ENCODE measurements at regions not wholly inside any gene's neighbourhood (a gene's known extent, or its start where the extent isn't known, plus 50 kb on each side); places are given as distances from the start of the nearest gene placed in this dataset.

- ChIA-PET POLR2A (ENCODE audit: partially characterized antibody) (no interaction called here), CTCF (ENCODE audit: partially characterized antibody) (interaction anchor here (1.8 to 2.8 kb wide), 4 partner anchors 25 to 34 kb away, joined by 4 to 14 read pairs (median 6); no protein-coding TSS in a partner anchor)
- no peak for FAIRE-seq
- TF ChIP-seq SRF (IDR thresholded peaks at IDR 0.05; ENCODE audit: low read depth, low read length) (no peak), TBP (IDR thresholded peaks at IDR 0.05; ENCODE audit: low read depth, low read length) (no peak), SP4 (IDR thresholded peaks at IDR 0.05; ENCODE audit: low read length) (no peak), CBX5 (IDR thresholded peaks at IDR 0.05; ENCODE audit: low read depth, low read length) (no peak), TAF1 (IDR thresholded peaks at IDR 0.05; ENCODE audit: low read depth, low read length) (no peak), RAD21 (IDR thresholded peaks at IDR 0.05 in 1 of 2, conservative IDR thresholded peaks at IDR 0.05 in 1 of 2; ENCODE audit: low read depth in 2 of 2, low read length in 2 of 2) (no peak), RNF2 (IDR thresholded peaks at IDR 0.05; ENCODE audit: borderline replicate concordance, low read depth, low read length, missing control alignments, poor library complexity, severe bottlenecking) (no peak), BCL11A (IDR thresholded peaks at IDR 0.05; ENCODE audit: low read depth in 2 of 2, low read length in 2 of 2) (no peak), YY1 (IDR thresholded peaks at IDR 0.05; ENCODE audit: low read depth, low read length) (no peak), SAP30 (IDR thresholded peaks at IDR 0.05; ENCODE audit: insufficient read depth, insufficient replicate concordance, low read length) (no peak), FOSL1 (IDR thresholded peaks at IDR 0.05; ENCODE audit: insufficient read depth, low read depth, low read length) (no peak), CBX8 (IDR thresholded peaks at IDR 0.05; ENCODE audit: borderline replicate concordance, low read depth, low read length) (no peak), ZNF274 (IDR thresholded peaks at IDR 0.05; ENCODE audit: borderline replicate concordance, extremely low read depth, low read length) (no peak)
Measured at GRCh38 chr7:135308583-135309327, 75.1 kb downstream of the STRA8 start.

More at GRCh38 chr7:135308583-135309327, 75.1 kb downstream of the STRA8 start:
- H3K27me3 ChIP-seq (replicated peaks in 1 of 4; ENCODE audit: control insufficient read depth in 3 of 4, extremely low read depth in 1 of 4, insufficient read depth in 3 of 4, low read length in 3 of 4): no peaks in the 10 kb centered on the region
- H2AK5ac ChIP-seq (ENCODE audit: low read depth, low read length): no peak overlapping the region
- no peak overlapping the region for H4K91ac ChIP-seq (replicated peaks; ENCODE audit: insufficient read length, low read length)
- 88% methylated on average over 4 of the region's 4 CpGs; no CpG with 5 or more reads in 1 of the 2 experiments for WGBS, 2 experiments (ENCODE audit: extremely low coverage in 1 of 2, insufficient coverage in 1 of 2, insufficient read length in 1 of 2, insufficient replicate concordance in 2 of 2, low coverage in 1 of 2, low lambda C conversion rate in 2 of 2, missing lambda C conversion rate in 1 of 2)
- H2BK5ac ChIP-seq (ENCODE audit: low read depth, low read length): no peak overlapping the region
- no peak overlapping the region for H2AFZ ChIP-seq (ENCODE audit: low read length)
- H4K20me1 ChIP-seq (replicated peaks in 1 of 2; ENCODE audit: control insufficient read depth in 1 of 2, insufficient read depth in 2 of 2, low read length in 2 of 2): no peaks in the 10 kb centered on the region
- H3K9ac ChIP-seq (replicated peaks in 1 of 4; ENCODE audit: extremely low read depth in 1 of 4, low read depth in 3 of 4, low read length in 3 of 4): no peak overlapping the region
- H3K14ac ChIP-seq (ENCODE audit: insufficient read length): no peak overlapping the region
- no peak overlapping the region for H3K4ac ChIP-seq (replicated peaks; ENCODE audit: insufficient read length, low read depth, low read length)
- H3K36me3 ChIP-seq (ENCODE audit: control insufficient read depth in 2 of 4, insufficient read depth in 4 of 4, low read length in 3 of 4): no peaks in the 10 kb centered on the region
- no peak overlapping the region for H3K23ac ChIP-seq (ENCODE audit: insufficient read length)
- no peak overlapping the region for H2BK12ac ChIP-seq (ENCODE audit: low read depth, low read length)
- H4K8ac ChIP-seq (ENCODE audit: extremely low read depth, insufficient read depth, low read length): no peak overlapping the region
- H3K56ac ChIP-seq (replicated peaks; ENCODE audit: insufficient read length, low read depth, low read length): no peak overlapping the region
- H2BK120ac ChIP-seq (replicated peaks; ENCODE audit: low read depth, low read length): no peak overlapping the region
- H3K79me2 ChIP-seq (ENCODE audit: control insufficient read depth in 1 of 2, insufficient read depth in 2 of 2, low read length in 2 of 2): no peaks in the 10 kb centered on the region
- DNase-seq (ENCODE audit: low read depth in 1 of 2, low spot score in 2 of 2): no peak
- no peaks in the 10 kb centered on the region for H3K79me1 ChIP-seq (ENCODE audit: low read depth, low read length)
- no peak overlapping the region for H4K5ac ChIP-seq (ENCODE audit: insufficient read length, low read depth, low read length)
- no peak overlapping the region for H3K4me2 ChIP-seq (ENCODE audit: insufficient read depth in 1 of 2, low read depth in 2 of 2, low read length in 2 of 2)
- H3K9me3 ChIP-seq (ENCODE audit: insufficient read depth in 2 of 2, low read depth in 1 of 2, low read length in 1 of 2): no peaks in the 10 kb centered on the region
- no peaks in the 10 kb centered on the region for H3K23me2 ChIP-seq (ENCODE audit: low read depth, low read length)
- no peak overlapping the region for H2BK15ac ChIP-seq (ENCODE audit: low read length)
- no peak overlapping the region for H3K18ac ChIP-seq (ENCODE audit: extremely low read depth, low read length)
- H3K4me3 ChIP-seq (ENCODE audit: extremely low read depth in 1 of 4, insufficient read depth in 2 of 4, low read depth in 3 of 4, low read length in 4 of 4): no peak overlapping the region
- peaks cover 0 to 3% (median 0%) of the 10 kb centered on the region in 4 experiments; a peak in 1 of 7 replicates for H3K4me1 ChIP-seq (replicated peaks in 1 of 4; ENCODE audit: control insufficient read depth in 3 of 4, insufficient read depth in 4 of 4, low read length in 3 of 4)
- H2BK20ac ChIP-seq (ENCODE audit: low read length): no peak overlapping the region
- no peak overlapping the region for H3K27ac ChIP-seq (ENCODE audit: low read depth, low read length)

All from H1 (cell line).